ENCODE measurements at regions not wholly inside any gene's neighbourhood (a gene's known extent, or its start where the extent isn't known, plus 50 kb on each side); places are given as distances from the start of the nearest gene placed in this dataset.

DNA sequence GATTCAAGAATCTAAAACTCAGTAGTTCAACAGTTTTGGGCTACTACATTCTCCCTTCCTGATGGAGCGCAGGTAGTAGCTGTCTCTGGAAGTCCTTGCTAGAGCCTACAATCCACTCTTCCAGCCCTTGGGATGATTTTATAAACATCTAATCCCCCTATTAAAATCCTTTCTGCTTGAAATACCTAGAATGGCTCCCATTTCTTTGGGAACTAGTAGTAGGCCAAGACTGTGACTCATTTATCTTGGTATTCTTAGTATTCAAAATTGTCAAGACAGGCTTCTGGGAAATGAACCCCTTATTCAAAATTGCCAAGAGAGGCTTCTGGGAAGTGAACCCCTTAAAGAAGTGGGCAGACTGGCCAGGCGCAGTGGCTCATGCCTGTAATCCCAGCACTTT, 142.5 kb upstream of the FGGY start:
- TF ChIP-seq CTCF (IDR thresholded peaks at IDR 0.05) (no peak), EP300 (IDR thresholded peaks at IDR 0.05) (no peak), POLR2AphosphoS5 (IDR thresholded peaks at IDR 0.05) (no peak), POLR2A (IDR thresholded peaks at IDR 0.05) (no peak)
